ENCODE measurements at regions not wholly inside any gene's neighbourhood (a gene's known extent, or its start where the extent isn't known, plus 50 kb on each side); places are given as distances from the start of the nearest gene placed in this dataset.

DNA sequence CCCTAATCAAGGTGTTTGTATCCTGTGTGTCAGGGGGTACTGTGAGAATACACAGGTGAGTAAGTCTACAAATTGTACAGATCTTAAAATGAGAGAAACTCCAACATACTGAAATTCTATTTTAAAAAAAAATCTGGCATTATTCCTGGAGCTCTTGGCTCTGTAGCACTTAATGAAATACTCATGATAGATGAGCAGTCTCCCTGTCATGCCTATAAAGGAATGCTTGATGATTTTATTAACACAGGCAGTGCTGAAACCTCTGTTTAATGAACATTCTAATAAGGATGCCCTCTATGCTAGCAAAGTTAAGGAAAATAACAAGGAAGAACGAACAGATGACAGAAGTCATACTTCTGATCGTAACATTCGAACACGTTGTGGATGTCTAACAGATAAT lies 233.9 kb upstream of the NEGR1 start:
- Histone ChIP-seq H4K20me1 (ENCODE audit: insufficient read depth) (no peaks in the 10 kb centered on the region), H3K9ac (0 out of 2 replicates have a peak overlapping the region, but pooled peaks have one; percentile 4), H3K79me2 (ENCODE audit: insufficient read depth) (no peaks in the 10 kb centered on the region), H3K9me3 (ENCODE audit: low read depth) (no peaks in the 10 kb centered on the region), H3K4me2 (ENCODE audit: unreplicated experiment) (peak overlapping the region; percentile 48), H2AFZ (no peak overlapping the region), H3K27me3 (replicated peaks; ENCODE audit: insufficient read depth) (no peaks in the 10 kb centered on the region), H3K27ac (peak overlapping the region; percentile 47), H3K4me3 (0 out of 2 replicates have a peak overlapping the region, but pooled peaks have one; percentile 13), H3K9me2 (ENCODE audit: insufficient read depth) (no peaks in the 10 kb centered on the region), H3F3A (ENCODE audit: insufficient read depth) (peaks cover 4% of the 10 kb centered on the region; the same call in 1 of the 2 replicates), H3K4me1 (ENCODE audit: insufficient read depth) (peaks cover 19% of the 10 kb centered on the region), H3K36me3 (ENCODE audit: low read depth) (no peaks in the 10 kb centered on the region)
- peak; percentile 47 for DNase-seq
- 12 to 15% methylated on average over 4 of the region's 4 CpGs for WGBS, 2 experiments (ENCODE audit: low coverage in 1 of 2, low lambda C conversion rate in 2 of 2, missing lambda C conversion rate in 2 of 2)
- TF ChIP-seq EZH2phosphoT487 (IDR thresholded peaks at IDR 0.05; ENCODE audit: insufficient read depth, low read depth) = no peak
- TF ChIP-seq EZH2 (IDR thresholded peaks at IDR 0.05; ENCODE audit: insufficient read depth, poor library complexity, severe bottlenecking) = no peak
- in situ Hi-C loops (cut with MboI) = no loop called here

DNA sequence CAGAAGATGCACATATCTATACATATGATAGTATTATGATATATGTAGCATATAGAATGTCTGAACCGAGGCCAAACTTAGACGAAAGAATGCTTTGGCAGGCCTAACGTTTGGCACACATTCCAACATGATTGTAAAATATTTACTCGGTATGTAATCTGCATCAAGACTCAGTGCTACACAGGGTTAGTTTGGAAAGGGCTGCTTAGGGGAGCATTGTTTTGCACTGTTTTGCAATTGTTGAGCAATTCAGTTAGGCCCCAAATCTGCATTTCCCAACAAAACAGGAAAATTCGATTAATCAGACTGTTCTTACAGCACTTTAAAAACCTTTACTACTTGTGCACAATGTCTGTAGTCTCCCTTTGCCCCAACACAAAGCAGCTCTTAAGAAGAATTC lies 216.0 kb upstream of the NEGR1 start:
- no peaks in the 10 kb centered on the region for H3K36me3 ChIP-seq (ENCODE audit: low read depth)
- 33 to 34% methylated on average over 5 of the region's 5 CpGs for WGBS, 2 experiments (ENCODE audit: low coverage in 1 of 2, low lambda C conversion rate in 2 of 2, missing lambda C conversion rate in 2 of 2)
- in situ Hi-C loops (cut with MboI) = no loop called here
- H3K9ac ChIP-seq = no peak overlapping the region
- H3K27me3 ChIP-seq (replicated peaks; ENCODE audit: insufficient read depth) = no peaks in the 10 kb centered on the region
- peak; percentile 3 for DNase-seq
- no peak overlapping the region for H3K4me3 ChIP-seq
- H3K4me2 ChIP-seq (ENCODE audit: unreplicated experiment) = no peak overlapping the region
- no peaks in the 10 kb centered on the region for H4K20me1 ChIP-seq (ENCODE audit: insufficient read depth)
- no peaks in the 10 kb centered on the region for H3K9me2 ChIP-seq (ENCODE audit: insufficient read depth)
- no peaks in the 10 kb centered on the region for H3K79me2 ChIP-seq (ENCODE audit: insufficient read depth)
- no peaks in the 10 kb centered on the region for H3K4me1 ChIP-seq (ENCODE audit: insufficient read depth)
- H3K9me3 ChIP-seq (ENCODE audit: low read depth) = no peaks in the 10 kb centered on the region
- TF ChIP-seq EZH2 (IDR thresholded peaks at IDR 0.05; ENCODE audit: insufficient read depth, poor library complexity, severe bottlenecking) (no peak), EZH2phosphoT487 (IDR thresholded peaks at IDR 0.05; ENCODE audit: insufficient read depth, low read depth) (no peak)
- no peaks in the 10 kb centered on the region for H3F3A ChIP-seq (ENCODE audit: insufficient read depth)
- no peak overlapping the region for H2AFZ ChIP-seq
- H3K27ac ChIP-seq = no peak overlapping the region

DNA sequence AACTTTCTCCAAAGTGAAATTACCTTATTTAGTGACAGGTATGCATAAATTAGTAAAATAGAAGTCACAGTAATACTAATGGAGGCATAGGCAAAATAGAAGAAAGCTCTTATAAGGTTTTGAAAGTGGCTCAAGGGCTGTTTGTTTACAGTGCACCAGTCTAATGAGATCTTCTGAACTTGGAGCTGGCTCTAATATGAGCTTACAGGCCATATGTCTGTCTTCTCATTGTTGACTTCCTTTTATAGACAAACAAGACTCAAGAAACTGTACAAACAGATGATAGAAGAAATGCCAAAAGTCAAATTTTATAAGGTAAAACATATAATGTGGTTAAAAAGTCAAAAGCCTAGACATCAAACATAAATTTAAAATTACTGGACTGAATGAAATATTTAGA lies 207.5 kb upstream of the NEGR1 start:
- Histone ChIP-seq H3K27ac (no peak overlapping the region), H2AFZ (no peak overlapping the region), H3K9me2 (ENCODE audit: insufficient read depth) (no peaks in the 10 kb centered on the region), H3K36me3 (ENCODE audit: low read depth) (no peaks in the 10 kb centered on the region), H3K4me2 (ENCODE audit: unreplicated experiment) (no peak overlapping the region), H3K4me1 (ENCODE audit: insufficient read depth) (no peaks in the 10 kb centered on the region), H3K9me3 (ENCODE audit: low read depth) (no peaks in the 10 kb centered on the region), H4K20me1 (ENCODE audit: insufficient read depth) (no peaks in the 10 kb centered on the region), H3K9ac (no peak overlapping the region), H3K4me3 (no peak overlapping the region), H3F3A (ENCODE audit: insufficient read depth) (no peaks in the 10 kb centered on the region), H3K79me2 (ENCODE audit: insufficient read depth) (no peaks in the 10 kb centered on the region), H3K27me3 (replicated peaks; ENCODE audit: insufficient read depth) (no peaks in the 10 kb centered on the region)
- no peak for TF ChIP-seq EZH2phosphoT487 (IDR thresholded peaks at IDR 0.05; ENCODE audit: insufficient read depth, low read depth)
- no peak for TF ChIP-seq EZH2 (IDR thresholded peaks at IDR 0.05; ENCODE audit: insufficient read depth, poor library complexity, severe bottlenecking)
- in situ Hi-C loops (cut with MboI) = no loop called here
- no peak for DNase-seq

DNA sequence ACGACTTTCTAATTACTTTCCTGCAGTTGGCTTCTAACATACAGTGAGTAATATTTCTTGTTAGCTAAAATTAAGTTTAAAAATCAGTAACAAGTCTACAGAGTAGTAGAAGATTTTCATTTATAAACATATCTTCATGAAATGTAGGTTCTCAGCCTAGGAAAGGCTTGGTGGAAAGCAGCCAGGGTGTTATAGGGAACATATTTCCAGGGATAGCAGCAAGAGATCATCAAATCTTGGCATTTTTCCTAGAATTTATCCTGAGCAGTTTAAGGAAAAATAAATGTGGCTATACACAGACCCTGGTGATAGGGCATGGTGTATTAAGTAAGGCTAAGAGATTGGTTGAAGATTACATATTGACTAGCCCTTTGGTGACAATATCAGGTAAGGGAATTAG lies 203.5 kb upstream of the NEGR1 start:
- Histone ChIP-seq H3K4me3 (no peak overlapping the region), H3K27me3 (replicated peaks; ENCODE audit: insufficient read depth) (no peaks in the 10 kb centered on the region), H3K27ac (no peak overlapping the region), H3K36me3 (ENCODE audit: low read depth) (no peaks in the 10 kb centered on the region), H3K4me2 (ENCODE audit: unreplicated experiment) (no peak overlapping the region), H3K9ac (no peak overlapping the region), H3F3A (ENCODE audit: insufficient read depth) (no peaks in the 10 kb centered on the region), H3K79me2 (ENCODE audit: insufficient read depth) (no peaks in the 10 kb centered on the region), H3K9me2 (ENCODE audit: insufficient read depth) (no peaks in the 10 kb centered on the region), H2AFZ (no peak overlapping the region), H3K9me3 (ENCODE audit: low read depth) (no peaks in the 10 kb centered on the region), H4K20me1 (ENCODE audit: insufficient read depth) (no peaks in the 10 kb centered on the region), H3K4me1 (ENCODE audit: insufficient read depth) (no peaks in the 10 kb centered on the region)
- WGBS, 2 experiments (ENCODE audit: low coverage in 1 of 2, low lambda C conversion rate in 2 of 2, missing lambda C conversion rate in 2 of 2) = 0 to 13% methylated on average over 1 of the region's 1 CpG
- DNase-seq = no peak
- in situ Hi-C loops (cut with MboI) = no loop called here
- TF ChIP-seq EZH2 (IDR thresholded peaks at IDR 0.05; ENCODE audit: insufficient read depth, poor library complexity, severe bottlenecking) = no peak
- no peak for TF ChIP-seq EZH2phosphoT487 (IDR thresholded peaks at IDR 0.05; ENCODE audit: insufficient read depth, low read depth)

DNA sequence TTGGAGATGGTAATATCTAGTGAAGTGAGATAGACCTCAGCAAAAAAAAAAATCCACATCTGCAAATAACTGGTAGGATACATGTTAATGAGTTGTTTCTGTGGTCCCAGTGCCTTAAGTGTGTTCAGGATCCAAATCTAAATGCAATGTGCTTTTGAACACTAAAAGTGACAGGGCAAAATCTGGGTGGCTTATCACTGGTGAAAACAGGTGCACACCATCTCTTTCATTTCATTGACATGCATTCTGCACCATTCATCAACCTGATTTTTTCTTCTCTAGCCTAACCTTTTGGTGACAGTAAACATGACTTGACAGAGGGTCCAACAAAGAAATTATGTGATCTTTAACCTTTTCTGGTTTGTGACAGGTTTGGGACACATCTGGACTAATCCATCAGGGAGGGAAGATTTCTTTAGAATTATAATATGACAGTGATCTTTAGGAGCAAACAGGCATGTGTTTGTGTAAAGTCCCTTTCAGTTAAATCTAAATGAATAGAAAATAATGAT lies 201.6 kb upstream of the NEGR1 start:
- Histone ChIP-seq H3F3A (ENCODE audit: insufficient read depth) (no peaks in the 10 kb centered on the region), H4K20me1 (ENCODE audit: insufficient read depth) (no peaks in the 10 kb centered on the region), H3K4me1 (ENCODE audit: insufficient read depth) (no peaks in the 10 kb centered on the region), H3K9ac (no peak overlapping the region), H3K27me3 (replicated peaks; ENCODE audit: insufficient read depth) (no peaks in the 10 kb centered on the region), H3K4me2 (ENCODE audit: unreplicated experiment) (no peak overlapping the region), H3K9me2 (ENCODE audit: insufficient read depth) (no peaks in the 10 kb centered on the region), H3K79me2 (ENCODE audit: insufficient read depth) (no peaks in the 10 kb centered on the region), H3K36me3 (ENCODE audit: low read depth) (no peaks in the 10 kb centered on the region), H3K4me3 (no peak overlapping the region), H2AFZ (no peak overlapping the region), H3K27ac (no peak overlapping the region), H3K9me3 (ENCODE audit: low read depth) (no peaks in the 10 kb centered on the region)
- TF ChIP-seq EZH2phosphoT487 (IDR thresholded peaks at IDR 0.05; ENCODE audit: insufficient read depth, low read depth) (no peak), EZH2 (IDR thresholded peaks at IDR 0.05; ENCODE audit: insufficient read depth, poor library complexity, severe bottlenecking) (no peak)
- in situ Hi-C loops (cut with MboI) = no loop called here
- no peak for DNase-seq
